Esophagus muscularis mucosa (tissue), 4 donors: ENCODE measurements at regions not wholly inside any gene's neighbourhood (a gene's known extent, or its start where the extent isn't known, plus 50 kb on each side); places are given as distances from the start of the nearest gene placed in this dataset.

Experiments
- DNase-seq: peaks from one replicate; pipeline ENCODE4 v3.0.0-alpha.2; 2017; ENCODE audit errors: extremely low spot score
- H3K27ac ChIP-seq, 4 donors: fragments of 200-600 bp; sonication (generic); replicated peaks in 1 of 4; 1 replicate in 3 of 4; 2 replicates in 1 of 4; pipeline ENCODE4 v1.5.1; 2016 to 2019; ENCODE audit warnings: mild to moderate bottlenecking in 1 of 4
- H3K27me3 ChIP-seq, 4 donors: fragments of 200-600 bp; sonication (generic); one replicate each; pipeline versions ENCODE4 v1.5.1 to v1.6.0; 2016 to 2019
- H3K36me3 ChIP-seq, 4 donors: fragments of 200-600 bp; sonication (generic); one replicate each; pipeline ENCODE4 v1.5.1; 2016 to 2019
- H3K4me1 ChIP-seq, 4 donors: fragments of 200-600 bp; sonication (generic); one replicate each; pipeline ENCODE4 v1.5.1; 2016 to 2019
- H3K4me3 ChIP-seq, 4 donors: fragments of 200-600 bp; sonication (generic); 1 replicate in 2 of 4; 2 replicates in 2 of 4; pipeline ENCODE4 v1.5.1; 2016 to 2019; ENCODE audit warnings: mild to moderate bottlenecking in 4 of 4, moderate library complexity in 1 of 4
- H3K9me3 ChIP-seq, 4 donors: fragments of 200-600 bp; sonication (generic); 1 replicate in 3 of 4; 2 replicates in 1 of 4; pipeline ENCODE4 v1.5.1; 2016 to 2019
- EP300 ChIP-seq: sonication (generic); formaldehyde crosslinking; IDR thresholded peaks from one replicate; pipeline ENCODE4 v1.6.1; 2017; ENCODE audit warnings: antibody characterized with exemption
- POLR2A ChIP-seq: fragments of 450-650 bp; IDR thresholded peaks from one replicate; pipeline ENCODE4 v1.6.1; 2017; ENCODE audit warnings: antibody characterized with exemption, moderate library complexity, mild to moderate bottlenecking, low read depth
- POLR2AphosphoS5 ChIP-seq, 2 donors: sonication (generic); formaldehyde crosslinking; IDR thresholded peaks; one replicate each; pipeline ENCODE4 v1.6.1; 2017; ENCODE audit warnings: antibody characterized with exemption in 2 of 2
- WGBS: methylation state at CpG from one replicate; pipeline ENCODE4 v1.1.5; 2018; 5-methylcytosine and 5-hydroxymethylcytosine counted together
- intact Hi-C: fragments of 100-400 bp; cut with DNase I; formaldehyde crosslinking; loops from one replicate; pipeline ENCODE4 v1.15.1; 2023
- TF ChIP-seq, protein P1 (sequence below), 3 experiments: fragments of 200-600 bp in 2 of 3; fragments of 450-650 bp in 1 of 3; sonication (generic) in 2 of 3; IDR thresholded peaks; one replicate each; pipeline ENCODE4 v1.5.1; 2017 to 2019; ENCODE audit warnings: antibody characterized with exemption in 3 of 3, mild to moderate bottlenecking in 2 of 3, moderate library complexity in 1 of 3

DNA sequence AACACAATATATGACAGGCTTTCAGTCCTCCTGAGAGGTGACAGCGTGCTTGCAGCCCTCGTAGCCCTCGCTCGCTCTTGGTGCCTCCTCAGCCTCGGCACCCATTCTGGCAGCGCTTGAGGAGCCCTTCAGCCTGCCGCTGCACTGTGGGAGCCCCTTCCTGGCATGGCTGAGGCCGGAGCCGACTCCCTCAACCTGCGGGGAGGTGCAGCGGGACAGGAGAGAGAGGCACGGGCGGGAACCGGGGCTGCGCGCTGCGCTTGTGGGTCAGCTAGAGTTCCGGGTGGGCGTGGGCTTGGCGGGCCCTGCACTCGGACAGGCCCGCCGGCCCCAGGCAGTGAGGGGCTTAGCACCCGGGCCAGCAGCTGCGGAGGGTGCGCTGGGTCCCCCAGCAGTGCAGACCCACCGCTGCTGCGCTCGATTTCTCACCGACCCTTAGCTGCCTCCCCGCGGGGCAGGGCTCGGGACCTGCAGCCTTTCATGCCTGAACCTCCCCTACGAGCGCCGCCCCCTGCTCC, 60.4 kb upstream of the HRH1 start:
- no peaks in the 10 kb centered on the region for H3K27me3 ChIP-seq
- no peak for DNase-seq
- H3K27ac ChIP-seq, result no peak overlapping the region
- TF ChIP-seq EP300, result no peak
- TF ChIP-seq POLR2AphosphoS5 (IDR thresholded peaks at IDR 0.05), result no peak
- TF ChIP-seq POLR2A, result no peak
- TF ChIP-seq, protein P1, sequence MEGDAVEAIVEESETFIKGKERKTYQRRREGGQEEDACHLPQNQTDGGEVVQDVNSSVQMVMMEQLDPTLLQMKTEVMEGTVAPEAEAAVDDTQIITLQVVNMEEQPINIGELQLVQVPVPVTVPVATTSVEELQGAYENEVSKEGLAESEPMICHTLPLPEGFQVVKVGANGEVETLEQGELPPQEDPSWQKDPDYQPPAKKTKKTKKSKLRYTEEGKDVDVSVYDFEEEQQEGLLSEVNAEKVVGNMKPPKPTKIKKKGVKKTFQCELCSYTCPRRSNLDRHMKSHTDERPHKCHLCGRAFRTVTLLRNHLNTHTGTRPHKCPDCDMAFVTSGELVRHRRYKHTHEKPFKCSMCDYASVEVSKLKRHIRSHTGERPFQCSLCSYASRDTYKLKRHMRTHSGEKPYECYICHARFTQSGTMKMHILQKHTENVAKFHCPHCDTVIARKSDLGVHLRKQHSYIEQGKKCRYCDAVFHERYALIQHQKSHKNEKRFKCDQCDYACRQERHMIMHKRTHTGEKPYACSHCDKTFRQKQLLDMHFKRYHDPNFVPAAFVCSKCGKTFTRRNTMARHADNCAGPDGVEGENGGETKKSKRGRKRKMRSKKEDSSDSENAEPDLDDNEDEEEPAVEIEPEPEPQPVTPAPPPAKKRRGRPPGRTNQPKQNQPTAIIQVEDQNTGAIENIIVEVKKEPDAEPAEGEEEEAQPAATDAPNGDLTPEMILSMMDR (IDR thresholded peaks at IDR 0.05), result no peak
- H3K4me1 ChIP-seq, result peaks cover 5 to 52% (median 46%) of the 10 kb centered on the region in 4 donors
- no peaks in the 10 kb centered on the region for H3K36me3 ChIP-seq
- 93% methylated on average over 25 of the region's 36 CpGs for WGBS
- H3K4me3 ChIP-seq, result no peak overlapping the region
- intact Hi-C loops, result loop anchor here (5.0 kb wide), 1 partner anchor 58 kb away; the partner anchor contains the start of gene HRH1
- H3K9me3 ChIP-seq, result no peaks in the 10 kb centered on the region

DNA sequence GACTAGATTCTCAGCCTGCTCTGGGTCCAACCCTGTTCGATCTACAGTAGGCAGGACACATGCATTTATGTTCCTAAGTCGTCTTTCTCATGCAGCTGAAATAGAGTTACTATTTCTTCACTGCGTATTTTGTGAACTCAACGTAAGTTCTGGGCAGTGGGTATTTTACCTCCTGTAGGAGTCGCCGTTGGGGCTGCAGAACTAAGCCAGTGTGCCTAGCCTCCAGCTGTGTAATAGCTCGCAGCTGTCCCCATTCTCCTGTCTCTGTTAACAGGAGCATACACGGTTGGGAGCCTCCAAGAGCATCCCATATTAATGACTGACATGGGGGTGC, 58.4 kb upstream of the HRH1 start:
- H3K27ac ChIP-seq, result peak overlapping the region; percentile 73 to 89 (median 80)
- no peaks in the 10 kb centered on the region for H3K9me3 ChIP-seq
- no peak for DNase-seq
- no peaks in the 10 kb centered on the region for H3K27me3 ChIP-seq
- intact Hi-C loops, result loop anchor here (5.0 kb wide), 2 partner anchors 34 to 41 kb away; no protein-coding TSS in a partner anchor
- H3K4me1 ChIP-seq, result peaks cover 5 to 43% (median 38%) of the 10 kb centered on the region in 4 donors
- TF ChIP-seq POLR2AphosphoS5 (IDR thresholded peaks at IDR 0.05), result no peak
- TF ChIP-seq, protein P1 (IDR thresholded peaks at IDR 0.05), result peak in 1 of 3 experiments; percentile 7
- H3K36me3 ChIP-seq, result no peaks in the 10 kb centered on the region
- H3K4me3 ChIP-seq, result peak overlapping the region in 1 of 4 donors; percentile 41
- 82% methylated on average over 8 of the region's 8 CpGs for WGBS

DNA sequence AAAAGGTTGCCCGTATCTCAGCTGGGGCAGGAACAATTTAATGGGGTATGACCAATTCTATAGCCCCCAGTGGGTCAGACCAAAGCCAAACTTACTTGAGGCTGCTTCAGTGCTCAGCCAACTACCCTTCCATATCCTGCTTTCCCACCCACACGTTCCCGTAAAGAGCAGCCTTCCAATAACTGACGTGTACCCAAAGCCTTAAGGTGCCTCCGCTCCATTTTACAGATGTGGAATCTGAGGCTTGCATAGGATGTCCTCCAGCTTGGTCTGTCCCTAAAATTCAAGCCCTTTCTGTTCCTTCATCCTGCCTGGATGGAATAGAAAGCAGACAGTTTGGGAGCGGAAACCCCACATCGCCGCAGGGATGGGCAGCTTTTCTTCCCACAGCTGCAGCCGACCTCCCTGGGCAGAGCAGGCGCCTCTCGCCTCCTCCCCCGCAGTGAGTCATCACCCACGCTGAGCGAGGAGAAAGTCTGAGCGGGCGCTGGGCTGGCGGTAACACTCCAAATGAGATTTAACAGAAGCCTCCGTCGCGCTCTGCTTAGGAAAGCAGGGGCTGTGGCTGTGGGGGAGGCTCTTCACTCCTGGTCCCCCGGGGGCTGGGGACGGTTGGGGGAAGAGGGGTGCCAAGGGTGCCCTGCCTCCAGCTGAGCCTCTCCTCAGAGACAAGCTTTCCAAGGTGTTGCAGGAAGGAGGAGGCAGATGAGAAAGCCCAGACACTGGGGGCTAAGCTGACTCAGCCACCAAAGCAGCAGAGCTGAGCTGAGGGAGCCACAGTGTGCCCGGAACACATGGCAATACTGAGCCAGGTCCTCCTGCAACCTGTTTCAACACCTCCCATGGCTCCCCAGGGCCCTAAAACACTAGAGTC, 57.8 kb upstream of the HRH1 start:
- TF ChIP-seq POLR2AphosphoS5 (IDR thresholded peaks at IDR 0.05) (peak; percentile 81 to 82), EP300 (peak; percentile 71), POLR2A (no peak)
- TF ChIP-seq, protein P1 (IDR thresholded peaks at IDR 0.05), result no peak
- no peak for DNase-seq
- H3K4me1 ChIP-seq, result peaks cover 5 to 37% (median 31%) of the 10 kb centered on the region in 4 donors
- intact Hi-C loops, result loop anchor here (5.0 kb wide), 2 partner anchors 34 to 41 kb away; no protein-coding TSS in a partner anchor
- no peaks in the 10 kb centered on the region for H3K27me3 ChIP-seq
- H3K27ac ChIP-seq, result peak overlapping the region; percentile 73 to 89 (median 80)
- H3K36me3 ChIP-seq, result no peaks in the 10 kb centered on the region
- H3K4me3 ChIP-seq, result peak overlapping the region; percentile 41 to 56 (median 47)
- H3K9me3 ChIP-seq, result no peaks in the 10 kb centered on the region
- WGBS, result 8% methylated on average over 11 of the region's 23 CpGs

DNA sequence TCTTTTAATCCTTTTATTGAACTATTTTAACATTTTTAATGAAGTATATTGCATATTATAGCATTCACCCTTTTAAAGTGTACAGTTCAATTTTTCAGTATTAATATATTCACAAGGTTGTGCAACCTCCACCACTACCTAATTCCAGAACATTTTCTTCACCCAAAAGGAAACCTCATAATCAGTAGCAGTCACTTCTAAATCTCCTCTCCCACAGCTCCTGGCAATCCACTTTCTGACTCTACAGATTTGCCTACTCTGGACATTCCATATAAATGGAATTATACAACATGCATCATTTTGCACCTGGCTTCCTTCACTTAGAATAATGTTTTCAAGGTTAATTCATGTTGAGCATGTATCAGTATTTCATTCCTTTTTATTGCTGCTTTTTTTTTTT, 55.0 kb upstream of the HRH1 start:
- intact Hi-C loops, result loop anchor here (5.0 kb wide), 2 partner anchors 37 to 38 kb away; no protein-coding TSS in a partner anchor
- TF ChIP-seq EP300, result no peak
- TF ChIP-seq, protein P1 (IDR thresholded peaks at IDR 0.05), result no peak
- no peak for TF ChIP-seq POLR2A
- no peak for TF ChIP-seq POLR2AphosphoS5 (IDR thresholded peaks at IDR 0.05)
- H3K4me3 ChIP-seq, result no peak overlapping the region
- no peaks in the 10 kb centered on the region for H3K27me3 ChIP-seq
- DNase-seq, result no peak
- no peak overlapping the region for H3K27ac ChIP-seq
- H3K4me1 ChIP-seq, result peaks cover 5 to 29% (median 23%) of the 10 kb centered on the region in 4 donors
- no peaks in the 10 kb centered on the region for H3K36me3 ChIP-seq
- peaks cover 0 to 12% (median 6%) of the 10 kb centered on the region in 4 donors for H3K9me3 ChIP-seq
